PC-3 (cell line): ENCODE measurements at regions not wholly inside any gene's neighbourhood (a gene's known extent, or its start where the extent isn't known, plus 50 kb on each side); places are given as distances from the start of the nearest gene placed in this dataset.
A peak's percentile ranks its signal among the peaks of the same experiment; 100 is the strongest.

Experiments used
- ATAC-seq: fragments of 200-7000 bp; cut with Tn5 transposase; 2 replicates; pipeline ENCODE4 v1.9.1; 2020; ENCODE audit warnings: mild to moderate bottlenecking, moderate library complexity
- BruUV-seq: library from RNA; stranded (reverse); fragments of 400-500 nt; replicated peaks from 2 replicates; lab custom pipeline; 2021; lab: Mats Ljungman, UMichigan
- CTCF ChIA-PET: fragments of 300-600 bp; sonication (Branson Sonifier 250); formaldehyde crosslinking; loops from one replicate; lab custom pipeline; 2022; ENCODE audit warnings: antibody characterized with exemption; lab: Charles Lee
- POLR2A ChIA-PET: fragments of 300-600 bp; sonication (Branson Sonifier 250); formaldehyde crosslinking; loops from one replicate; lab custom pipeline; 2022; ENCODE audit warnings: antibody characterized with exemption; ENCODE audit not compliant: unreplicated experiment; lab: Charles Lee
- DNase-seq: peaks from one replicate; pipeline ENCODE4 v3.0.0-alpha.2; 2015
- H2AFZ ChIP-seq: fragments of 300-600 bp; sonication (generic); 2 replicates; pipeline ENCODE4 v1.6.0; 2016; ENCODE audit warnings: antibody characterized with exemption, low read length
- H3F3A ChIP-seq: fragments of 300-600 bp; sonication (generic); one replicate; pipeline ENCODE4 v1.6.0; 2017; ENCODE audit warnings: antibody characterized with exemption, low read length, control low read depth, mild to moderate bottlenecking; ENCODE audit not compliant: unreplicated experiment
- H3K27ac ChIP-seq: fragments of 300-600 bp; sonication (generic); 2 replicates; pipeline ENCODE4 v1.5.1; 2016; ENCODE audit warnings: mild to moderate bottlenecking, low read length
- H3K27me3 ChIP-seq: fragments of 300-600 bp; sonication (generic); 2 replicates; pipeline ENCODE4 v1.6.1; 2016; ENCODE audit warnings: low read length, mixed read lengths
- H3K36me3 ChIP-seq: fragments of 300-600 bp; sonication (generic); 2 replicates; pipeline ENCODE4 v1.6.1; 2016; ENCODE audit warnings: low read depth, mixed run types, low read length, mixed read lengths
- H3K4me1 ChIP-seq: fragments of 300-600 bp; sonication (generic); 2 replicates; pipeline ENCODE4 v1.5.1; 2016; ENCODE audit warnings: low read length; ENCODE audit not compliant: insufficient read depth
- H3K4me2 ChIP-seq: fragments of 300-600 bp; sonication (generic); 2 replicates; pipeline ENCODE4 v1.6.0; 2016; ENCODE audit warnings: low read length
- H3K4me3 ChIP-seq: fragments of 300-600 bp; sonication (generic); 2 replicates; pipeline ENCODE4 v1.5.1; 2016; ENCODE audit warnings: mild to moderate bottlenecking, low read length, mixed read lengths
- H3K79me2 ChIP-seq: fragments of 300-600 bp; sonication (generic); 2 replicates; pipeline ENCODE4 v1.6.1; 2017; ENCODE audit warnings: low read length, mixed read lengths
- H3K9ac ChIP-seq: fragments of 300-600 bp; sonication (generic); 2 replicates; pipeline ENCODE4 v1.6.0; 2016; ENCODE audit warnings: mild to moderate bottlenecking, low read length
- H3K9me2 ChIP-seq: fragments of 300-600 bp; sonication (generic); replicated peaks from 2 replicates; pipeline ENCODE4 v1.6.1; 2016; ENCODE audit warnings: mixed run types, low read length, mixed read lengths
- H3K9me3 ChIP-seq: fragments of 300-600 bp; sonication (generic); 2 replicates; pipeline ENCODE4 v1.6.1; 2016; ENCODE audit warnings: low read length, mixed read lengths
- H4K20me1 ChIP-seq: fragments of 300-600 bp; sonication (generic); 2 replicates; pipeline ENCODE4 v1.6.1; 2016; ENCODE audit warnings: low read length, mixed read lengths
- CTCF ChIP-seq: fragments of 300-600 bp; sonication (generic); conservative IDR thresholded peaks from 2 replicates; pipeline ENCODE4 v1.5.1; 2017; ENCODE audit warnings: antibody characterized with exemption, low read depth, mild to moderate bottlenecking, low read length
- EZH2 ChIP-seq: fragments of 300-600 bp; sonication (generic); IDR thresholded peaks from one replicate; pipeline ENCODE4 v1.6.1; 2017; ENCODE audit warnings: antibody characterized with exemption, mild to moderate bottlenecking, low read length; ENCODE audit not compliant: unreplicated experiment
- EZH2phosphoT487 ChIP-seq: fragments of 300-600 bp; sonication (generic); IDR thresholded peaks from 2 replicates; pipeline ENCODE4 v1.6.1; 2018; ENCODE audit warnings: mild to moderate bottlenecking, antibody characterized with exemption, low read length, borderline replicate concordance
- intact Hi-C: fragments of 100-400 bp; cut with micrococcal nuclease; formaldehyde crosslinking; loops from 2 replicates; pipeline ENCODE4 v1.9.0; 2023

GRCh38 chr9:13485068-13485596 lies 205.6 kb upstream of the MPDZ start:
- Histone ChIP-seq H3K27me3 (no peaks in the 10 kb centered on the region), H3K4me2 (peak overlapping the region; percentile 27), H3F3A (no peaks in the 10 kb centered on the region), H3K9ac (no peak overlapping the region), H3K9me3 (no peaks in the 10 kb centered on the region), H3K27ac (peak overlapping the region; percentile 40), H3K79me2 (no peaks in the 10 kb centered on the region), H4K20me1 (no peaks in the 10 kb centered on the region), H3K9me2 (no peaks in the 10 kb centered on the region), H3K4me1 (peaks cover 13% of the 10 kb centered on the region), H2AFZ (no peak overlapping the region), H3K36me3 (no peaks in the 10 kb centered on the region), H3K4me3 (no peak overlapping the region)
- peak; percentile 70 for DNase-seq
- CTCF ChIA-PET, result no interaction called here
- intact Hi-C loops, result no loop called here
- no peak for TF ChIP-seq EZH2
- TF ChIP-seq EZH2phosphoT487, result no peak
- no peak for TF ChIP-seq CTCF
- ATAC-seq, result peak; percentile 70
- BruUV-seq, result no TSS peak
- POLR2A ChIA-PET, result no interaction called here

- Histone ChIP-seq H3K9me3 (no peaks in the 10 kb centered on the region), H3K4me1 (peaks cover 13% of the 10 kb centered on the region), H3K4me2 (no peak overlapping the region), H3K27ac (no peak overlapping the region), H3K27me3 (no peaks in the 10 kb centered on the region), H3K79me2 (no peaks in the 10 kb centered on the region), H3K36me3 (no peaks in the 10 kb centered on the region), H3K9ac (no peak overlapping the region), H3F3A (no peaks in the 10 kb centered on the region), H3K9me2 (no peaks in the 10 kb centered on the region), H4K20me1 (no peaks in the 10 kb centered on the region), H2AFZ (no peak overlapping the region), H3K4me3 (no peak overlapping the region)
- intact Hi-C loops, result no loop called here
- no peak for ATAC-seq
- DNase-seq, result no peak
- no TSS peak for BruUV-seq
- no peak for TF ChIP-seq EZH2phosphoT487
- TF ChIP-seq CTCF, result no peak
- no peak for TF ChIP-seq EZH2
- POLR2A ChIA-PET, result no interaction called here
- CTCF ChIA-PET, result no interaction called here
Measured at GRCh38 chr9:13484186-13484585, 204.7 kb upstream of the MPDZ start.

- TF ChIP-seq EZH2 (no peak), CTCF (no peak), EZH2phosphoT487 (no peak)
- no peak overlapping the region for H3K9ac ChIP-seq
- H3K36me3 ChIP-seq, result no peaks in the 10 kb centered on the region
- intact Hi-C loops, result no loop called here
- no peaks in the 10 kb centered on the region for H3K79me2 ChIP-seq
- ChIA-PET CTCF (no interaction called here), POLR2A (no interaction called here)
- H3K27me3 ChIP-seq, result no peaks in the 10 kb centered on the region
- no peaks in the 10 kb centered on the region for H3K9me3 ChIP-seq
- no peaks in the 10 kb centered on the region for H4K20me1 ChIP-seq
- no peak overlapping the region for H3K4me2 ChIP-seq
- peaks cover 13% of the 10 kb centered on the region for H3K4me1 ChIP-seq
- H3K9me2 ChIP-seq, result no peaks in the 10 kb centered on the region
- H3K4me3 ChIP-seq, result no peak overlapping the region
- no peaks in the 10 kb centered on the region for H3F3A ChIP-seq
- H3K27ac ChIP-seq, result no peak overlapping the region
- BruUV-seq, result no TSS peak
- ATAC-seq, result no peak
- H2AFZ ChIP-seq, result no peak overlapping the region
- DNase-seq, result no peak
Measured at GRCh38 chr9:13481274-13481673, 201.8 kb upstream of the MPDZ start.
